BJ (cell line): ENCODE measurements at regions not wholly inside any gene's neighbourhood (a gene's known extent, or its start where the extent isn't known, plus 50 kb on each side); places are given as distances from the start of the nearest gene placed in this dataset.

Experiments used
- CTCF ChIA-PET: fragments of 350-600 bp; formaldehyde crosslinking; extraction: SDS; loops from one replicate; lab custom pipeline; 2021; ENCODE audit warnings: antibody characterized with exemption, inconsistent platforms; lab: Yijun Ruan, JAX
- POLR2A ChIA-PET: fragments of 300-600 bp; sonication (Branson Sonifier 250); formaldehyde crosslinking; extraction: SDS; loops from one replicate; lab custom pipeline; 2021; ENCODE audit warnings: antibody characterized with exemption; lab: Charles Lee
- DNase-seq: peaks from one replicate; pipeline ENCODE4 v3.0.0-alpha.2; 2011; ENCODE audit warnings: low read depth
- H3K27me3 ChIP-seq: 2 replicates; pipeline ENCODE4 v1.6.0; 2011; ENCODE audit warnings: low read length; ENCODE audit not compliant: control insufficient read depth, insufficient read depth
- H3K36me3 ChIP-seq: 2 replicates; pipeline ENCODE4 v1.5.1; 2011; ENCODE audit warnings: low read length; ENCODE audit not compliant: control insufficient read depth, insufficient read depth
- H3K4me3 ChIP-seq: 2 replicates; pipeline ENCODE4 v1.5.1; 2011; ENCODE audit warnings: low read depth, mild to moderate bottlenecking, control low read depth, low read length
- CTCF ChIP-seq: IDR thresholded peaks from 2 replicates; pipeline ENCODE4 v1.5.1; 2011; ENCODE audit warnings: low read depth, mild to moderate bottlenecking, control low read depth, inconsistent platforms, low read length, moderate library complexity; ENCODE audit not compliant: insufficient read depth

DNA sequence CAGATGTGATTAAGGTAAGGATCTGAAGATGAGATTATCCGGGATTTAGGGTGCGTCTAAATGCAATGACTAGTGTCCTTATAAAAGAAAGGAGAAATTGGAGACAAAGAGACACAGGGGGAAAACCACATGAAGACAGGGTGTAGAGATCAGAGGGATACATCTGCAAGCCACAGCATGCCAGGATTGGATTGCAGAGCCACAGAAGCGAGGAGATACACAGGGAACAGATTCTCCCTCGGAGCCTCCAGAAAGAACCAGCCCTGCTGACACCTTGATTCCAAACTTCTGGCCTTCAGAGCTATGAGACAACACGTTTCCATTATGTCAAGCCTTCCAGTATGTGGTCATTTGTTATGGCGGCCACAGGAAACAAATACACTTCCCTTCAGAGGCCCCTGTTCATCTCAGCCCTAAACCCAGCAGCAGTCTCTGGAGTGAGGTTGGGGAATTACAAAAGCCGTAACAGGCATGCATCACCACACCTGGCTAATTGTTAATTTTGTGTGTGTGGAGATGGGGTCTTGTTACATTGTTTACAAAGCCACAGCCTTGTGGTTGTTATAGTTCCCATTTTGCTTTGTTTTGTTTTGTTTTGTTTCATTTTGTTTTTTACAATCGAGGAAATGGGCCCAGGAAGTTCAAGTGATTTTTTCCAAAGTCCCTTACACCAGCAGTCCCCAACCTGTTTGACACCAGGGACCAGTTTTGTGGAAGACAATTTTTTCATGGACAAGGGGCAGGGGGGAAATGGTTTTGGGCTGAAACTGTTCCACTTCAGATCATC is 51.6 kb upstream of the LYRM9 start:
- CTCF ChIA-PET, result no interaction called here
- POLR2A ChIA-PET, result no interaction called here
- no peaks in the 10 kb centered on the region for H3K36me3 ChIP-seq
- peaks cover 9% of the 10 kb centered on the region for H3K27me3 ChIP-seq
- H3K4me3 ChIP-seq, result no peak overlapping the region
- no peak for DNase-seq
- TF ChIP-seq CTCF, result no peak

DNA sequence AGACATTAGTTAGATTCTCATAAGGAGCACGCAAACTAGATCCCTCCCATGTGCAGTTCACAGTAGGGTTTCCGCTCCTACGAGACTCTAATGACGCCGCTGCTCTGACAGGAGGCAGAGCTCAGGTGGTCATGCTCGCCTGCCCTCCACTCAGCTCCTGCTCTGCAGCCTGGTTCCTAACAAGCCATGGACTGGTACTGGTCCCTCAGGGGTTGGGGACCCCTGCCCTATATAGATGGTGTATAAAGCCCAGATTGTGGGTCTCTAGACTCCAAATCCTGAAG is 52.1 kb upstream of the LYRM9 start:
- CTCF ChIA-PET, result no interaction called here
- no peak overlapping the region for H3K4me3 ChIP-seq
- no peak for DNase-seq
- H3K36me3 ChIP-seq, result no peaks in the 10 kb centered on the region
- no peak for TF ChIP-seq CTCF
- POLR2A ChIA-PET, result no interaction called here
- peaks cover 9% of the 10 kb centered on the region for H3K27me3 ChIP-seq

- POLR2A ChIA-PET, result no interaction called here
- no peak for DNase-seq
- CTCF ChIA-PET, result interaction anchor here (0.6 kb wide), 1 partner anchor 49 kb away, joined by 3 read pairs; no protein-coding TSS in a partner anchor
- no peak for TF ChIP-seq CTCF
- no peak overlapping the region for H3K4me3 ChIP-seq
- no peaks in the 10 kb centered on the region for H3K36me3 ChIP-seq
- peaks cover 6% of the 10 kb centered on the region for H3K27me3 ChIP-seq
Measured at GRCh38 chr17:27945953-27946352, 52.8 kb upstream of the LYRM9 start.

DNA sequence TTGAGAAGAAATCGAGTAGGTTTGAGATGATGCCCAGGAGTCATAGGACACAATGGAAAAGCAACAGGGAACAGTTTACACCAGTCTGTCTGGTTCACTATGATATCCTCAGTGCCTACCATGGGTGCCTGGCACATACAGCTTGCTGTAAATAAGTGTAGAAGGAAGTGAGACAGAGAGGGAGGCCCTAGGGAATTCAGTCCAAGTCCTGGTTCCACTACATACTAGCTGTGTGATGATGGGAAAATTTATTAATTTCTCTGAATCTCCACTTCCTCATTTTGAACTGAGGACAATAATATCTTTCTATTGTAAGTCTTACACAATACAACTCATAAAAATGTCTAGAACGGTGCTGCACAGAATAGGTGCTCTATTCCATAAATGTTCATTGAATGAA is 53.3 kb upstream of the LYRM9 start:
- CTCF ChIA-PET, result no interaction called here
- Histone ChIP-seq H3K27me3 (peaks cover 8% of the 10 kb centered on the region), H3K4me3 (no peak overlapping the region), H3K36me3 (no peaks in the 10 kb centered on the region)
- no peak for TF ChIP-seq CTCF
- DNase-seq, result no peak
- POLR2A ChIA-PET, result no interaction called here

DNA sequence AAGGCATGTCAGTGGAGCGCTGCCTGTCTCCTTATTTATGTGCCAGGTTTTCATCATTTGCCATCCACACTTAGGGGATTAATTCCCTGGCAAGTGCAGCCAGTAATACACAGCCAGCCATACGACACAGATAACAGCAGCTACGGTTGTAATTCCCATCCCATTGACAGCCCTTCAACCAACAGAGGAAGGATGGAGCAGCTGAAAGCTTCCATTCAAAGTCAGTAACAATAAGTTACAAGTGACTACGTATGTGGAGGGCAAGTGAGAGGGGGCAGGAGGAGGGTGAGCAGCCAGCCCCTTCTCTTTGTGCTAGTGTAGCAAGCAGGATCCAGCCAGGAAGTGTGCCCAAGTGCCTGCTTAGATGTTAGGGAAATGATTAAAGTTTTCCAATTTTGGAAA is 53.8 kb upstream of the LYRM9 start:
- H3K36me3 ChIP-seq, result no peaks in the 10 kb centered on the region
- TF ChIP-seq CTCF, result no peak
- DNase-seq, result no peak
- peaks cover 9% of the 10 kb centered on the region for H3K27me3 ChIP-seq
- POLR2A ChIA-PET, result no interaction called here
- no peak overlapping the region for H3K4me3 ChIP-seq
- CTCF ChIA-PET, result no interaction called here
